Transverse colon (tissue), 3 donors: ENCODE measurements at regions not wholly inside any gene's neighbourhood (a gene's known extent, or its start where the extent isn't known, plus 50 kb on each side); places are given as distances from the start of the nearest gene placed in this dataset.

Experiments
- POLR2A ChIP-seq: fragments of 450-650 bp; IDR thresholded peaks from one replicate; pipeline ENCODE4 v1.6.1; 2016; ENCODE audit warnings: antibody characterized with exemption, mild to moderate bottlenecking, moderate library complexity
- TF ChIP-seq, protein P1 (sequence below), 5 experiments: fragments of 200-600 bp in 3 of 5; fragments of 450-650 bp in 2 of 5; sonication (generic) in 3 of 5; IDR thresholded peaks; 1 replicate in 2 of 5; 2 replicates in 3 of 5; pipeline ENCODE4 v1.5.1; 2016 to 2017; ENCODE audit warnings: antibody characterized with exemption in 5 of 5, inconsistent platforms in 3 of 5, mild to moderate bottlenecking in 2 of 5, moderate library complexity in 1 of 5

DNA sequence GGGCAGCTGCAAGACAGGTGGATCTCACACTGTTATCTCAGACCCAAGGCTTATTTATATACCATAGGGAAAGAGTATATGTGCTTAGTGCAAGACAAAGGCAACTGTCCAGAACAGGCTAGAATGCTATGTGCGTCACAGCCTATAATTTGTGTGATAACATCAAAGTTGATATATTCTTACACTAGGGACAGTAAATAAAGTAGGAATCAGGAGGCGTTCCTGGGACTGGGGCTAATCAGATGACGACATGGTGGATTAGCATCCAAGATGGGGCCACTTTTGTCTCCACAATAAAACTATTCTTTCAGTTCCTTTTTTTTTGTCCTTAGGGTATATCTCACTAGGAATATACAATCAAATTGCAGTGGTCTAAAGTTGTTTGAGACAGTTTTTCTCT lies 54.9 kb upstream of the IER3 start:
- TF ChIP-seq, protein P1, sequence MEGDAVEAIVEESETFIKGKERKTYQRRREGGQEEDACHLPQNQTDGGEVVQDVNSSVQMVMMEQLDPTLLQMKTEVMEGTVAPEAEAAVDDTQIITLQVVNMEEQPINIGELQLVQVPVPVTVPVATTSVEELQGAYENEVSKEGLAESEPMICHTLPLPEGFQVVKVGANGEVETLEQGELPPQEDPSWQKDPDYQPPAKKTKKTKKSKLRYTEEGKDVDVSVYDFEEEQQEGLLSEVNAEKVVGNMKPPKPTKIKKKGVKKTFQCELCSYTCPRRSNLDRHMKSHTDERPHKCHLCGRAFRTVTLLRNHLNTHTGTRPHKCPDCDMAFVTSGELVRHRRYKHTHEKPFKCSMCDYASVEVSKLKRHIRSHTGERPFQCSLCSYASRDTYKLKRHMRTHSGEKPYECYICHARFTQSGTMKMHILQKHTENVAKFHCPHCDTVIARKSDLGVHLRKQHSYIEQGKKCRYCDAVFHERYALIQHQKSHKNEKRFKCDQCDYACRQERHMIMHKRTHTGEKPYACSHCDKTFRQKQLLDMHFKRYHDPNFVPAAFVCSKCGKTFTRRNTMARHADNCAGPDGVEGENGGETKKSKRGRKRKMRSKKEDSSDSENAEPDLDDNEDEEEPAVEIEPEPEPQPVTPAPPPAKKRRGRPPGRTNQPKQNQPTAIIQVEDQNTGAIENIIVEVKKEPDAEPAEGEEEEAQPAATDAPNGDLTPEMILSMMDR (IDR thresholded peaks at IDR 0.05), result no peak
- no peak for TF ChIP-seq POLR2A
